ENCODE measurements at regions not wholly inside any gene's neighbourhood (a gene's known extent, or its start where the extent isn't known, plus 50 kb on each side); places are given as distances from the start of the nearest gene placed in this dataset.

GRCh38 chr14:96931751-96932150 lies 134.6 kb downstream of the VRK1 start:
- DNase-seq: no peak

GRCh38 chr14:96934638-96935330 lies 137.6 kb downstream of the VRK1 start:
- no peak for DNase-seq

GRCh38 chr14:96938946-96939345 lies 141.8 kb downstream of the VRK1 start:
- no peak for DNase-seq

- DNase-seq: no peak
Measured at GRCh38 chr14:96940009-96940408, 142.8 kb downstream of the VRK1 start.

- DNase-seq: no peak
Measured at GRCh38 chr14:96944297-96944696, 147.1 kb downstream of the VRK1 start.

- DNase-seq: no peak
Measured at GRCh38 chr14:96945721-96946120, 148.5 kb downstream of the VRK1 start.

GRCh38 chr14:96949594-96949993 lies 152.4 kb downstream of the VRK1 start:
- no peak for DNase-seq

GRCh38 chr14:96951511-96951910 lies 154.3 kb downstream of the VRK1 start:
- DNase-seq: no peak

GRCh38 chr14:96953087-96953874 lies 156.1 kb downstream of the VRK1 start:
- DNase-seq: no peak

GRCh38 chr14:96953875-96954185 lies 156.6 kb downstream of the VRK1 start:
- no peak for DNase-seq

- DNase-seq: no peak
Measured at GRCh38 chr14:96956464-96957239, 159.5 kb downstream of the VRK1 start.

GRCh38 chr14:96958057-96958456 lies 160.9 kb downstream of the VRK1 start:
- DNase-seq: no peak

- no peak for DNase-seq
Measured at GRCh38 chr14:96959992-96960391, 162.8 kb downstream of the VRK1 start.

- DNase-seq: no peak
Measured at GRCh38 chr14:96960598-96961116, 163.5 kb downstream of the VRK1 start.

GRCh38 chr14:96961895-96962294 lies 164.7 kb downstream of the VRK1 start:
- no peak for DNase-seq

- DNase-seq: no peak
Measured at GRCh38 chr14:96962337-96962736, 165.2 kb downstream of the VRK1 start.

GRCh38 chr14:96964726-96965415 lies 167.7 kb downstream of the VRK1 start:
- no peak for DNase-seq

- no peak for DNase-seq
Measured at GRCh38 chr14:96965885-96966595, 168.9 kb downstream of the VRK1 start.

- no peak for DNase-seq
Measured at GRCh38 chr14:96975116-96975515, 177.9 kb downstream of the VRK1 start.

GRCh38 chr14:96978525-96979272 lies 181.5 kb downstream of the VRK1 start:
- no peak for DNase-seq

GRCh38 chr14:96979611-96980074 lies 182.5 kb downstream of the VRK1 start:
- no peak for DNase-seq
